Fibroblast of skin of right quadriceps (primary cell): ENCODE measurements at regions not wholly inside any gene's neighbourhood (a gene's known extent, or its start where the extent isn't known, plus 50 kb on each side); places are given as distances from the start of the nearest gene placed in this dataset.

ENCODE experiments used
- DNase-seq: peaks from one replicate; pipeline ENCODE4 v3.0.0-alpha.2; 2013

GRCh38 chr4:186934841-186935443 lies 211.3 kb upstream of the FAT1 start:
- DNase-seq = no peak

DNA sequence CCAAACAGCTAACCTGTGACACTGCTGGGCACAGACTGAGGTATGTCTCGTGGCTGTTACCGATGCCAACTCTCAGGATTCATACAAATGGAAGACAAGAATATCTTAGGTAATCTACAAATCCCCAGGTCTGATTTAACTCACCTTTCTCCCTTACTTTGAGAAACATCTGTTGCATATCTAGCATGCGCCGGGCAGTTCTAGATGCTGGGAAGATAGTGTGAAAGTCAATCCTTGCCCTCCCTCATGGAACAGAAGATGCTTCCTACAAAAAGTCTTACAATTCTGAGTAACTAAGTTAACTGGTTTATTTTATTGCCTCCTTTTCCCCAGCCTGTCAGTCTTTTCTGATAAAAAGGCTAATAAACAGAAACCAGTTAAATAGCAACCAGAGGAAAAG lies 212.2 kb upstream of the FAT1 start:
- DNase-seq = no peak

DNA sequence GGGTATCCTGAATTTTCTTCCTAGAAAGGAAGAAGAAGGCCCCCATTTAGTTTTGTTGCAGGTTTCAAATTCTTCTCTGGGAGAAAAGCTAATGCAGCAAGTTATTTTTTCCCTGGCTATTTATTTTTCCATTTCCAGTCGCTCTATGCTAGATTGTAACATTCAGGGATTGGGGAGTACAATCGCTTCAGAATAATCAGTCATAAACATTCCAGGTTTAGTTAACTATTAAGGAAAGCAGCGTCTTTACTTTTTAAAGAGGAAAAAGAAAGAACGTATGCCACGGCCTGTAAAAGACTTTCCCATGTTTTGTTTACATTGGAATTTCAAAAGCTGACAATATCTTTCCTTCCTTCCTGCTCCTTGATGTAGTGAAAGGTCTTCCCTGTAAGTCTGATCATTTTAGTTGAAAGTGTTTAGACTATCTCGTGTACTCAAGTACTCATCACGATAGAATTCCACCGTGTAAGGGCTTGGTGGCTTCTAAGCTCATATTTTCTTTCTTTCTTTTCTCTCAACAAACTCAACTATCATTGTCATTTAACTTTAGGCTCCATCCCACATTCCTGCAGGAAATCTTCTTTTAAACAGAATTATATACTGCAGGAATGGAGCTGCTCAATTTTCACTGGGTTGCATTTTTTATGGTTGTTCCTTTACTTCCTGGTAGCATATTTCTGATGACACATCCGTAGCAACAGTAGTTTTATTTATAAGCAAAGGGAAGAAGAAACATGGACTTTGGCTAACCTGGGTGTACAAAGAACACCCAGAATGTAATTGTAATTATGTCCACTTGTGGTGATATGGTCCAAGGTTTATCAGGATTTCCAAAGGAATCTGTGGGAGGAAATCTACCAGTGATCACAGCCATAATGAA lies 213.1 kb upstream of the FAT1 start:
- peak; percentile 87 for DNase-seq

- no peak for DNase-seq
These were observed 215.6 kb upstream of the FAT1 start for GRCh38 chr4:186939226-186939625.

GRCh38 chr4:186939766-186940165 lies 216.1 kb upstream of the FAT1 start:
- DNase-seq = no peak

DNA sequence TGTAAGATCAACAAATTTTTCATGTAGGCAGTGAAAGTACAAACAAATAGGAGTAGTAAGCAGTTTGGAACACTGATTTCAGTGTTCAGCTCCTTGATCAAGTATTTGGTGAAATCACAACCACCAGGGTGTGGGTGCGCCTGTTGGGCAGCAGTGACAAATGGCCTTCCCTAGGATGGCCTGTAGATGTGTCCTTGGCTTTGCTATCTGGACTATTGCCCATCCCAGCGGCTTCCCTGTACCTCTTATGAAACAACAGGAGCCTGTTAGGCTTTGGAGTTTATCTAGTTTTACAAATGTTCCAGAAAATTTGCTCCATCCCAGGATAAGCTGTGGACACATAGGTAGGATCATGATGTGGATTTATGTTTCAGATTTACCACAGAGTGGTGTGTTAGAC lies 216.8 kb upstream of the FAT1 start:
- no peak for DNase-seq

DNA sequence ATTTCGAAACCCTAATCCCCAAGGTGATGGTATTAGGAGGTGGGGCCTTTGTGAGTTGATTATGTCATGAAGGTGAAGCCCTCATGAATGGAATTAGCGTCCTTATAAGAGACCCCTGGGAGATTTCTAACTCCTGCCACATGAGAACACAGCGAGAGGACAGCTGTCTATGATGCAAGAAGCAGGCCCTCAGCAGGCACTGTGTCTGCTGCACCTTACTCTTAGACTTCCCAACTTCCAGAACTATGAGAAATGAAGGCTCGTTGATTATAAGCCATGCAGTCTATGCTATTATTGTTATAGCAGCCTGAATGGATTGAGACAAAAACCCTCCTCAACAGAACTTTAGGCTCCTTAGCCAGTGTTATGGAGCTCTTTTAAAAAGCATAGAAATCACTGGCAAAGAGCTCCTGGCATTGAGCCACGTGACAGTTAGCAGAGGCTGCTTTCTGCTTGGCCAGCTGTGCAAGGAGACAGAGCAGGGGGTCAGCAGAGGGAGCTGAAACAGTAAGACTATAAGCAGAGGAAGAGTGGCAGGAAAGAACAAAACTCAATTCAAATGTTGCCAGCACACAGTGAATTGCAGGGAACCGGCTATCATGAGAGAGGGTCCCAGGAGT lies 219.2 kb upstream of the FAT1 start:
- peak; percentile 47 for DNase-seq

- no peak for DNase-seq
These were observed 219.8 kb upstream of the FAT1 start for GRCh38 chr4:186943411-186943810.

- no peak for DNase-seq
These were observed 222.5 kb upstream of the FAT1 start for GRCh38 chr4:186946136-186946535.

- peak; percentile 26 for DNase-seq
These were observed 223.1 kb upstream of the FAT1 start for GRCh38 chr4:186946682-186947294.

DNA sequence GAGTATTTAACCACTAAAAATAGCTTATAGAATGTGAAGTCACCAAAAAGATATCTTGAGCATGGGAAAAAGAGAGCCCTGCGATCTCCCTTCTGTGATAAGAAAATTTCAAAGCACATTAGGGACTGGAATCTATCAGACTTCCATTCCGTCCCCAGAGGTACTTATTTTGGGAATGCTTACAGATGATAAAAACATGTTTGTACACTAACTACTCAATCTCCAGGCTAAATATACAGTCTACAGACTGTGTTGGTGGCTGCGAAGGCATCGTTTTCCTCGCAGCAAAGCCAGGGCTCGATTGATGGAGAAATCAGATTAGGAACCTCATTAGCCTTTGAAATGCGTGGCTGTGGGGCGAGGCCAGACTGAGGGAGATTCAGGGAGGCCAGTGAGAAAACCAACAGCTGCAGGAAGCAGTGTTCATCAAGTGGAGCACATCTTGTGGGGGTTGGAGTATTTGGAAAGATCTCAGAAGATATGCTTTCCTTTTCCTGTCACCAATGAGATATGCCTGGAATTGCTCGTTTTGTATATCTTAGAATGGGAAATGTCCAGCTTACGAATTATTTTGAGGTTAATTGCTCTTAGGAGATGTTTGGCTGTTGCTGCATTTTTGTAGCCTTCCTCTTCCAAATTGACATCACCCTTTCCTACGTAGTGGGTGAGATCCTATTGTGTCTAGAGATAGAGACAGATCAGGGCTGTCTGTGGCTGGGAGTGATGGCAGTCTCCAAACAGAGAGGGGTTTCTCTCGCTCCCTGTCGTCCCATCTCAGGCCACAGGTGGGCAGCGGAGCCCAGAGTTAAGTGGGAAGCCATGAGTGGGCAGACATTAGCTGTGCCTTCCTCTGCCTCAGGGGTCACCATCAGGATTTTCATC lies 224.9 kb upstream of the FAT1 start:
- peak; percentile 58 for DNase-seq

DNA sequence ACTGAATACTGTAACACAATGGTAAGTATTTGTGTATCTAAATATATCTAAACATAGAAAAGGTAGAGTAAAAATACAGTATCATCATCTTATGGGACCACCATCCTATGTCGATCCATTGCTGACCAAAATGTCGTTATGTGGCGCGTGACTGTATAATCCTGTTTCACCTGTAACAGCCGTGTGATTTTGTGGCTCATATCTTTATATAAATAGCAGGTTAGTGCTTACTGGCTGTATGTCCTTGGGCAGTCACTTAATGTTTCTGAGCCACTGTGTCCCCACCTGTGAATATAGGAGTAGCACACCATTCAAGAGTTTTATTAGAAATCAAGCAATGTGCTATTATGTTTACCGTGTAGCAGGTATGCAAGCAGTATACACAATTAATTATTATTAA lies 226.2 kb upstream of the FAT1 start:
- no peak for DNase-seq

DNA sequence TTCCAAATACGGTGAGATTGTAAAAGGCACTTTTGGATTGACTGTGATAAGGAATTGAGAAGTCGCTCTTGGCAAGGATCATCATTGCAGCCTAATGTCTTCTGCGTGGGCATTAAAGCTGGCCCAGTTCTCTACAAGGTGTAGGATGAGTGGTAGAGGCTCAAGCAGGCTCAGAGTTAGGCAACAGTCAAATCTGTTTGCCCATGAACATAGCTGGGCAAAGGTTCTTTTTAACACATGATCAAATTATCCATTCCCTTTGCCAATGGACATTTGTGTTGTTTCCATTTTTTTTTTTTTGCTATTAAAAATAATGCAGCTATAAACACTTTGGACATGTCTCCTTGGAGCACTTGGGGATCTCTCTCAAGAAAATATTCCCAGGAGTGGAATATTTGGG lies 229.1 kb upstream of the FAT1 start:
- DNase-seq = no peak

GRCh38 chr4:186953599-186954260 lies 230.1 kb upstream of the FAT1 start:
- DNase-seq = no peak

DNA sequence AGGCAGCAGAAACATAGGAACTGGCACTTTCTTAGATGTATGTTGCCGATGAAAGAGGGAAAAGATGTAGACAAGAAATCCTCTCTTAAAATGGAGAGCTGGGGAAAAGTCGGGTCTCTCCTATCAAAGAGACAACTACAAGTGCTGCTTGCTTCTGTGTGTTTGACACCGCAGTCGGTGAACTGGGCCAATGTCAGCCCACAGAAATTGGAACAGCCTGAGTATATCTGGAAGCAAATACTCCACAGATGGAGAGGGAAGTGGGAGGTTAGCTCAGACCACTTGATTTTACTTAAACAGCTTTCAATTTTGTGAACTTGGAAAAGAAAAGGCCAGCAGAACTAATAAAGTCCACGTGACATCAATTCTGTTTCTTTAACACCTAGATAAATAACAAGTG lies 230.9 kb upstream of the FAT1 start:
- no peak for DNase-seq

GRCh38 chr4:186954956-186955355 lies 231.3 kb upstream of the FAT1 start:
- no peak for DNase-seq

GRCh38 chr4:186957952-186958555 lies 234.4 kb upstream of the FAT1 start:
- DNase-seq = peak; percentile 35

GRCh38 chr4:186958726-186959350 lies 235.2 kb upstream of the FAT1 start:
- no peak for DNase-seq

DNA sequence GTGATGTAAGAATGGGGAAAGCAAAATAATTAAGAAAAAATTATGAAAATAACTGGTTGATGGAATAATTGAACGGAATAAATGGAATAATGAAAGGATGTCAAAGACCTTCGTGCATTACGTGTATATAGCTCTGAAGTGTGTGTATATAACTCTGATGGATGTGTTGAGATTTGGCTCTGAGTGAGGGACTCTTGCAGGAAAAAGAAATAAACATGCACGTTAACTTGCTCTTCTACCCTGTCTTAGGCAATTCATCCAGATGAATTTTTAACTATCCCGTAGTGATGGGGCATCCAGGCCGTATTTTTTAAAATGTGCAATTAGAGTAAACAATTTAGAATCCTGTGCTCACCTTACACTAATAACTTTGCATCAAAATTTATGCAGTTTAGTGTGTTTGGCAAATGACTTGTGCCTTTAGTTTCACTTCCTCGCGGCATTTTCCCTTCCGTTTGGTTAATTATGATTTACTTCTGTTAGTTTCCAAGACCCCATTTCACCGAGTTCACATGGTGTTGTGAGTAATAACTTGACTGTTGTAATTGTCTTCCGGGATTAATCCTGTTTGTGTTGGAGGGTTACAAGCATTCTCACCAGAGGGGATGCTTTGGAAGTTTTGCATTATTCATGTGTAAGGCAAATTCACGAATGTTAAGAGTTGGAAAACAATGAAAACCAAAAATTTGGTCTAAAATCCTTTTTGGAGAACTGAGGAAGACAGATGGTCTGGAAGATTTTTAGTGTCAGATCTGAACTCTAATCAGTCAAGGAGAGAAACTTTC lies 256.5 kb upstream of the FAT1 start:
- peak; percentile 54 for DNase-seq

DNA sequence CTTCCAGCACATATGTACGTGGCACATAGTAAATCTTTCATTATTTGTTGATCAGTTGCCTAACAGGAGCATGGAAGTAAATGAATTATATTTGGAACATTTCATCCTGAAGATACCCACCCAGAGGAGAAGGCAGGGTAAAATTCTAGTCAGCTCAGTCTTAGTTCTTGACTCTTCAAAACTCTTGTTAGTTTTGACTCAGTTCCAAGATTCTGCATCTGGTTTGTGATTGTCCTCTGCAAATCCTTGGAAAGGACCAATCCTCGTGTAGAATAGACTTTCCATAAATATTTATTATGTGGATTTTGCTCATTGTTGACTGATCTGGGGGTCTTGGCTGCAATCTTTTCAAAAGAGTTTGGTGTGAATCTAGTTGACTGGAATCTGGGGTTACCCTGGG lies 257.5 kb upstream of the FAT1 start:
- no peak for DNase-seq
